ENCODE measurements at regions not wholly inside any gene's neighbourhood (a gene's known extent, or its start where the extent isn't known, plus 50 kb on each side); places are given as distances from the start of the nearest gene placed in this dataset.

DNA sequence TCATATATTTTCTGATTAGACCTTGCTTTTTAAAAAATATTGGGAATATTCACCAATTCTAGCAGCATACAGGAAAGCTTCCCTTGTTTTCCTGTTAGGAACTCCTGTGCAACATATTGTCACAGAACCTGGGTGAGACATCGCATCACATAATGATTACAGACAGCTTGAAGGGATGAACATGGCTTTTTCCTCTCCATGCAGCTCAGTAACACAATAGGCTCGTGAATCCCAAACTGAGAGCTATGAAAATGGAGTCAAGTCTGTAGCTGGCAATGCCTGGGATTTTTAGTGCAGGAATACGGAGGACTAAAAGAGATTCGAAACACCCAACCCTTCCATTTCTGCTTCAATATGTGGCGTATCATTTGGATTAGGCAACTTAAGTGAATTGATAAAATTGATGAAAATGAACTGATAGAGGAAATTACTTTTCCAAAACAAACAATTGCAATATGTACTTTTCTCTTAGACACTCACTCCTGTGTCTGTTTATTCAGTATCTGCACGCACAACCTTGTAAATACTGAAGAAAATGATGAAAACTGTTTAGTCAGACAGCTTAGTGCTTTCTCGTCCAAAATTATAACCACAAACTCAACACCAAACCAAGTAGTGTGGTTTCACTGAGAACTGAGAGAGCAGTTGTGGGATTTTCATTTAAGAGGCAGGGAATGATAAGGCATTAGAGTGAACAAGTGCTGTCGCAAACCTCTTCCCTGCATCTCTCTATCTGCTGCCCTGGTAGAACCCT lies 250.4 kb downstream of the PTBP2 start:
- DNase-seq, result no peak
- Mint-ChIP-seq H3K4me3 (no peak overlapping the region), H3K4me1 (no peaks in the 10 kb centered on the region), H3K27ac (peak overlapping the region in 1 of 3 experiments; percentile 12; a peak in 1 of 7 replicates), H3K27me3 (ENCODE audit: low read depth) (no peaks in the 10 kb centered on the region), H3K36me3 (ENCODE audit: insufficient read depth in 1 of 3, low read depth in 3 of 3) (no peaks in the 10 kb centered on the region), H3K9me3 (no peaks in the 10 kb centered on the region; a peak in 1 of 5 replicates)
- Histone ChIP-seq H3K4me2 (ENCODE audit: insufficient read depth, insufficient read length, low read length) (no peak overlapping the region), H3K27me3 (ENCODE audit: insufficient read depth, low read length) (no peaks in the 10 kb centered on the region), H2BK15ac (ENCODE audit: low read depth, low read length) (no peak overlapping the region), H3K56ac (ENCODE audit: insufficient read length, low read depth, low read length) (no peak overlapping the region), H2BK5ac (ENCODE audit: insufficient read length, low read length) (no peak overlapping the region), H2BK20ac (ENCODE audit: low read depth, low read length, poor library complexity, severe bottlenecking) (no peak overlapping the region), H4K20me1 (ENCODE audit: control insufficient read depth, insufficient read depth, insufficient read length) (no peaks in the 10 kb centered on the region), H2BK120ac (ENCODE audit: low read depth, low read length, poor library complexity, severe bottlenecking) (no peak overlapping the region), H3K4me1 (ENCODE audit: insufficient read depth, low read length) (no peaks in the 10 kb centered on the region), H3K79me1 (ENCODE audit: insufficient read depth, low read depth, low read length, poor library complexity, severe bottlenecking) (no peaks in the 10 kb centered on the region), H2BK12ac (ENCODE audit: insufficient read length, low read depth, low read length) (no peak overlapping the region), H3K14ac (ENCODE audit: insufficient read depth, low read length) (no peak overlapping the region), H3K9ac (ENCODE audit: extremely low read depth, insufficient read length, low read length) (no peak overlapping the region), H3K18ac (ENCODE audit: insufficient read length, low read depth, low read length) (no peak overlapping the region), H3K27ac (ENCODE audit: insufficient read length, low read depth, low read length) (no peak overlapping the region), H3K23ac (ENCODE audit: insufficient read length, low read depth, low read length) (no peak overlapping the region), H3K79me2 (ENCODE audit: insufficient read depth, low read length) (no peaks in the 10 kb centered on the region), H4K91ac (ENCODE audit: insufficient read length, low read depth, low read length) (no peak overlapping the region), H4K8ac (replicated peaks; ENCODE audit: insufficient read length, low read depth, low read length) (no peak overlapping the region), H3T11ph (ENCODE audit: low read length) (no peak overlapping the region), H2AFZ (ENCODE audit: low read length) (no peak overlapping the region), H2AK5ac (ENCODE audit: insufficient read length, low read length) (no peak overlapping the region), H4K5ac (ENCODE audit: insufficient read length, low read depth, low read length) (no peak overlapping the region), H3K23me2 (ENCODE audit: insufficient read length, low read depth, low read length, poor library complexity, severe bottlenecking) (no peaks in the 10 kb centered on the region), H3K4ac (ENCODE audit: low read depth, low read length) (no peak overlapping the region), H3K9me3 (ENCODE audit: control insufficient read depth, low read depth, low read length) (no peaks in the 10 kb centered on the region)
- WGBS (ENCODE audit: extremely low coverage, insufficient read length, low lambda C conversion rate), result no CpG with 5 or more reads among the region's 8 CpGs
- TF ChIP-seq, protein P1, sequence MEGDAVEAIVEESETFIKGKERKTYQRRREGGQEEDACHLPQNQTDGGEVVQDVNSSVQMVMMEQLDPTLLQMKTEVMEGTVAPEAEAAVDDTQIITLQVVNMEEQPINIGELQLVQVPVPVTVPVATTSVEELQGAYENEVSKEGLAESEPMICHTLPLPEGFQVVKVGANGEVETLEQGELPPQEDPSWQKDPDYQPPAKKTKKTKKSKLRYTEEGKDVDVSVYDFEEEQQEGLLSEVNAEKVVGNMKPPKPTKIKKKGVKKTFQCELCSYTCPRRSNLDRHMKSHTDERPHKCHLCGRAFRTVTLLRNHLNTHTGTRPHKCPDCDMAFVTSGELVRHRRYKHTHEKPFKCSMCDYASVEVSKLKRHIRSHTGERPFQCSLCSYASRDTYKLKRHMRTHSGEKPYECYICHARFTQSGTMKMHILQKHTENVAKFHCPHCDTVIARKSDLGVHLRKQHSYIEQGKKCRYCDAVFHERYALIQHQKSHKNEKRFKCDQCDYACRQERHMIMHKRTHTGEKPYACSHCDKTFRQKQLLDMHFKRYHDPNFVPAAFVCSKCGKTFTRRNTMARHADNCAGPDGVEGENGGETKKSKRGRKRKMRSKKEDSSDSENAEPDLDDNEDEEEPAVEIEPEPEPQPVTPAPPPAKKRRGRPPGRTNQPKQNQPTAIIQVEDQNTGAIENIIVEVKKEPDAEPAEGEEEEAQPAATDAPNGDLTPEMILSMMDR (conservative IDR thresholded peaks at IDR 0.05), result no peak

Measured in H9 (cell line).